ENCODE measurements at regions not wholly inside any gene's neighbourhood (a gene's known extent, or its start where the extent isn't known, plus 50 kb on each side); places are given as distances from the start of the nearest gene placed in this dataset.

DNA sequence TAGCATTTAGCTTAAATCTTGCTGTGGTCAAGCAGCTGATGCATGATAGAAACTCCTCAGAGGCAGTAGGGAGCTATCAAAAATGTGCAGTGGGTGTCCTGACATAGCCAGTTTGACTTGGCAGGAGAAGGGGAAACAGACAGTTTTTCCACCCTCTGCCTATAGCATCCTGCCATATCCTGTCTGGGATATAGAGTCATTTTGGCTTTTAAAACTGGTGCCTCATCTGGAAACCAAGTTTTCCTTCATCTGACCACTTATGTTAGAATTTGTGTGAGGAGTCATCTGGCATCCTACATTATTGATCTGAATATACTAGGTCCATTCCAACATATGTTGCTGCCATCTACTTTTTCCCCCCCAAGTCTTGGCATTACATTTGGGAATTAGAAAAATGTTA, 284.1 kb downstream of the CD109 start:
- TF ChIP-seq, protein P1, sequence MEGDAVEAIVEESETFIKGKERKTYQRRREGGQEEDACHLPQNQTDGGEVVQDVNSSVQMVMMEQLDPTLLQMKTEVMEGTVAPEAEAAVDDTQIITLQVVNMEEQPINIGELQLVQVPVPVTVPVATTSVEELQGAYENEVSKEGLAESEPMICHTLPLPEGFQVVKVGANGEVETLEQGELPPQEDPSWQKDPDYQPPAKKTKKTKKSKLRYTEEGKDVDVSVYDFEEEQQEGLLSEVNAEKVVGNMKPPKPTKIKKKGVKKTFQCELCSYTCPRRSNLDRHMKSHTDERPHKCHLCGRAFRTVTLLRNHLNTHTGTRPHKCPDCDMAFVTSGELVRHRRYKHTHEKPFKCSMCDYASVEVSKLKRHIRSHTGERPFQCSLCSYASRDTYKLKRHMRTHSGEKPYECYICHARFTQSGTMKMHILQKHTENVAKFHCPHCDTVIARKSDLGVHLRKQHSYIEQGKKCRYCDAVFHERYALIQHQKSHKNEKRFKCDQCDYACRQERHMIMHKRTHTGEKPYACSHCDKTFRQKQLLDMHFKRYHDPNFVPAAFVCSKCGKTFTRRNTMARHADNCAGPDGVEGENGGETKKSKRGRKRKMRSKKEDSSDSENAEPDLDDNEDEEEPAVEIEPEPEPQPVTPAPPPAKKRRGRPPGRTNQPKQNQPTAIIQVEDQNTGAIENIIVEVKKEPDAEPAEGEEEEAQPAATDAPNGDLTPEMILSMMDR (conservative IDR thresholded peaks at IDR 0.05; ENCODE audit: low read length): no peak
- no peak for TF ChIP-seq EZH2phosphoT487 (IDR thresholded peaks at IDR 0.05; ENCODE audit: borderline replicate concordance, low read depth, low read length)
